Activated naive CD4-positive, alpha-beta T cell treated with anti-CD3 and anti-CD28 coated beads, Interleukin-2, amount 50 U/mL, for 24 hours (primary cell): ENCODE measurements at regions not wholly inside any gene's neighbourhood (a gene's known extent, or its start where the extent isn't known, plus 50 kb on each side); places are given as distances from the start of the nearest gene placed in this dataset.

Source experiments
- H3K27ac Mint-ChIP-seq: one replicate; pipeline ENCODE4 v1.8.0; 2021; ENCODE audit warnings: mild to moderate bottlenecking, mixed read lengths
- H3K27me3 Mint-ChIP-seq: one replicate; pipeline ENCODE4 v1.8.0; 2021; ENCODE audit warnings: mixed read lengths
- H3K36me3 Mint-ChIP-seq: one replicate; pipeline ENCODE4 v1.8.0; 2021; ENCODE audit warnings: mixed read lengths
- H3K4me1 Mint-ChIP-seq: one replicate; pipeline ENCODE4 v1.8.0; 2021; ENCODE audit warnings: mixed read lengths
- H3K4me3 Mint-ChIP-seq: one replicate; pipeline ENCODE4 v1.8.0; 2021; ENCODE audit warnings: mild to moderate bottlenecking, mixed read lengths
- H3K9me3 Mint-ChIP-seq: one replicate; pipeline ENCODE4 v1.8.0; 2021; ENCODE audit warnings: mixed read lengths

DNA sequence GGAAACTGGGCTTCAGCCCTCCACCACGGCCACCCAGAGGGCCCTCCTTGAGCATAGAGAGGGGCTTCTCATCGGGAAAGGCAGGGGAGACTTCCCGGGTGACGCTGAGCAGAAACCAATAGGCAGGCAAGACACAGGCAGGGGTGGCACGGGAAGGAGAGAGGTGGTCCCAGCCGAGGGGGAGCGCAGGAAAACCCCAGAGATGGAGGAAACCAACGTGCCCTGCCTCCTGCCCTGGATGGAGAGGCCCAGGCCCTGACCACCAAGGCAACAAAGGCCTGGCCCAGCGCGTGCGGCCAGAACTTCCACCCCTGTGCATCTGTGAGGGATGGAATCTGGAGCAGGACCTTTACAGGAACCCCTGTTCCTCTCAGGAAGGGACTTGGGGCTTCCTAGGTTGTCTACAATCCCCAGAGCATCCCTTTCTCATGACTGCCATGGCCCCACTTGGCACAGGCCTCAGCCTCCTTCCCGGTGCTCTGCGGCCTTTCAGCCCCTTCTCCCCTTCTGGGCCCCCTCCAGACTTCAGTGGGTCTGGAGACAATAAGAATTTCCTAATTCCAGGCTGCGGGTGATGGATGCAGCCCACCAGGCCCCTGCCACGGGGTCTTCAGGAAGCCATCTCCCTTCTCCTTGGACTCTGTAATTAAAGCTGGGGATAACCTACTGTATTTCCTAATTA is 137.0 kb upstream of the RET start:
- Mint-ChIP-seq H3K9me3 (no peaks in the 10 kb centered on the region), H3K27ac (no peak overlapping the region), H3K27me3 (peaks cover 7% of the 10 kb centered on the region), H3K36me3 (no peaks in the 10 kb centered on the region), H3K4me1 (no peaks in the 10 kb centered on the region), H3K4me3 (no peak overlapping the region)

DNA sequence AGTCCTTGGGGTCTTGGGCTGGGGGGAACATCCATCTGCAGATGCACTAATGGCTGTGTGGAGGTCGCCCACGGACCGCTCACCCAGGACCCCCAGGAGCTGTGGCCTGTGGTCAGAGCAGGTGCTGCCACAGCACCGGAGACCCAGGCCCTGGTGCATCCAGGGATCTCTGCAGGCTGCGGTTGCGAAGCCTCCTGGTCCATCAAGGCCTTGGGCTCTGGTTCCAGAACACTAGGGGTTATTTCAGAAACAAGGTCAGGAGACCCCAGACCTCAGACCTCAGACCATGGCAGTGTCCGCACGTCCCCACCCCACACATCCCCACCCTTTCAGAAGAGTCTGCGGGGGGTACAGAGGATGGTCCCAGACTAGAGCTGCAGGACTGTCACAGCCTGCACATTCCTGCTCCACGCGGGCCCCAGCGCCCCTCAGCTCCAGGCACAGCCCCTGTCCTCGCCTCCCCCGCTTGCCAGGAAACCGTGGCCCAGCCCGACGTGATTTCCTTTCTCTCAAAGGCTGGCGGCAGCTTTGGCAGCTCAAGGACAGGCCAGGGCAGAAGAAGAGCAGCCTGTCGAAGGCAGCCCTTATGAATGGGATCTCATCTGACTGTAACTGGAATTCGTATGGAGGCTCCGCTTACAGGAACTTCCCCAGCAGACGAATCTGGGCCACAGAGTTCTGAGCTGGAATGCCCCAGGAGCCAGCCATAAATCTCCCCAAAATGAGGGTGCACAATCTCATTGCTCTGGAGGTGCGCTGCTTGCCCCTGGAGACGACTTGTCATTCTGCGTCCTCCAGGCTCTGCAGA is 136.2 kb upstream of the RET start:
- no peaks in the 10 kb centered on the region for H3K36me3 Mint-ChIP-seq
- H3K27me3 Mint-ChIP-seq = peaks cover 3% of the 10 kb centered on the region
- H3K27ac Mint-ChIP-seq = no peak overlapping the region
- H3K4me3 Mint-ChIP-seq = no peak overlapping the region
- no peaks in the 10 kb centered on the region for H3K9me3 Mint-ChIP-seq
- H3K4me1 Mint-ChIP-seq = no peaks in the 10 kb centered on the region

DNA sequence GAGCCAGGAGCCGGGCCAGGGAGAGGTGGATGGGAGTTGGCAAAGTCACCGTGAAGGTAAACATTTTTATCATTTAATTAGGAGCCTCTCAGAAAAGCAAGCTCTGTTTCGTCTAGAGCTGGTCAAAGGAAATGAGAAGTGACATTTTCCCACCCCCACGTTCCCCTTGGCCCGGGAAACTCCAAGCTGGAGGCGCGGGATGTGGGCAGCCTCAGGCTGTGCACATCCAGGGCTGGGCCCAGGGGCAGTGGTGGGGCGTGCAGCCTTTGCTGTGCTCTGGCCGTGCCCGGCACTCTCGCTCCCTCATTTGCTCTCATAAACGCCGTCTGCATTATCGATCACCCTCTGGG is 135.6 kb upstream of the RET start:
- H3K27me3 Mint-ChIP-seq = peaks cover 5% of the 10 kb centered on the region
- H3K4me3 Mint-ChIP-seq = no peak overlapping the region
- H3K9me3 Mint-ChIP-seq = no peaks in the 10 kb centered on the region
- no peaks in the 10 kb centered on the region for H3K4me1 Mint-ChIP-seq
- no peaks in the 10 kb centered on the region for H3K36me3 Mint-ChIP-seq
- no peak overlapping the region for H3K27ac Mint-ChIP-seq

DNA sequence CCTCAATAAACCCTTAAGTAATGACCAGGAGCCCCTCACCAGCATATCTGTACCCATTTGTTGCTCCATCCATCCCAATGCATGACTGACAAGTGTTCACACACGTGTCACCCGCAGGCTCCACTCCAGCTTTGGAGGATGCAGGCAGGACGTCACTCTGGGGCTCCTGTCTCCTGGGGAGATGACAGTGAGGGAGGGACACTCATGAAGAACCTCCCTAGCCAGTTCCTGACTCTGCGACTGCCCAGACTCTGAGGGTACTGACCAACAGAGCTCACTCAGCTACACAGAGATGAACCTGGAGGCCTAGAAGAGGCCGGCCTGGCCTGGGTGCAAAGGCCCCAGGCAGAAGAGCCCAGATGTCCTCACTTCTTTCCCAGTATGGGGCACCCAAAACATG is 135.1 kb upstream of the RET start:
- Mint-ChIP-seq H3K4me3 (no peak overlapping the region), H3K4me1 (no peaks in the 10 kb centered on the region), H3K27me3 (peaks cover 6% of the 10 kb centered on the region), H3K36me3 (no peaks in the 10 kb centered on the region), H3K9me3 (no peaks in the 10 kb centered on the region), H3K27ac (no peak overlapping the region)

DNA sequence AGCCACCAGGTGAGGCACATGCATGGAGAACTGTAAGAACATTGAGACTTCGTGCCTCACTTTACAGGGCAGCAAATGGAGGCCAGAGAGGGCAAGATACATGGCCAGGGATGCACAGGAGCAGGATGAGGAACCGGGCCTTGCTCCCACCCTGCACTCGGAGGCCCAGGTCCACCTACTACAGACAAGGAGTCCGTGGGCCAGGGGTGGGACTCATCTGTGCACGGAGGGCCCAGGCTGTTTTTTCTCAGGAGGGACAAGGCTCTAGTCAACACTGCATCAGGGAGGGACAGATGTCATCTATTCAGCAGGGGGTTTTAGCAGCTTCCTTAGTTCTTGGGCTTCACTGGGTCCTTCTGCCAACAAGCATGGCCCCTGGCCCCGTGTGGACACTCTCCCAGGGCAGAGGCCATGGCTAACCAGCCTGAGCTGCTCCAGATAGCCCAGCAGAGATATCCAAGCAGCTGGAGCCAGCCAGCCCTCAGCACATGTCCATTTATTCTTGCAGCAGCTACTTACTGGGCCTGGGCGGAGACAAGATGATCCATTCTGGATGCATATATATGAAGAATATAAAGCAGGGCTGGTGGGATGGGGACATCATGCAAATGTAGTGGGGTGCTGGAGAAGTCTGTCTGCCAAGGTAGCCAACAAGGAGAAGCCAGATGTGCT is 134.5 kb upstream of the RET start:
- Mint-ChIP-seq H3K36me3 (no peaks in the 10 kb centered on the region), H3K9me3 (no peaks in the 10 kb centered on the region), H3K27ac (no peak overlapping the region), H3K27me3 (peaks cover 6% of the 10 kb centered on the region), H3K4me3 (no peak overlapping the region), H3K4me1 (no peaks in the 10 kb centered on the region)

DNA sequence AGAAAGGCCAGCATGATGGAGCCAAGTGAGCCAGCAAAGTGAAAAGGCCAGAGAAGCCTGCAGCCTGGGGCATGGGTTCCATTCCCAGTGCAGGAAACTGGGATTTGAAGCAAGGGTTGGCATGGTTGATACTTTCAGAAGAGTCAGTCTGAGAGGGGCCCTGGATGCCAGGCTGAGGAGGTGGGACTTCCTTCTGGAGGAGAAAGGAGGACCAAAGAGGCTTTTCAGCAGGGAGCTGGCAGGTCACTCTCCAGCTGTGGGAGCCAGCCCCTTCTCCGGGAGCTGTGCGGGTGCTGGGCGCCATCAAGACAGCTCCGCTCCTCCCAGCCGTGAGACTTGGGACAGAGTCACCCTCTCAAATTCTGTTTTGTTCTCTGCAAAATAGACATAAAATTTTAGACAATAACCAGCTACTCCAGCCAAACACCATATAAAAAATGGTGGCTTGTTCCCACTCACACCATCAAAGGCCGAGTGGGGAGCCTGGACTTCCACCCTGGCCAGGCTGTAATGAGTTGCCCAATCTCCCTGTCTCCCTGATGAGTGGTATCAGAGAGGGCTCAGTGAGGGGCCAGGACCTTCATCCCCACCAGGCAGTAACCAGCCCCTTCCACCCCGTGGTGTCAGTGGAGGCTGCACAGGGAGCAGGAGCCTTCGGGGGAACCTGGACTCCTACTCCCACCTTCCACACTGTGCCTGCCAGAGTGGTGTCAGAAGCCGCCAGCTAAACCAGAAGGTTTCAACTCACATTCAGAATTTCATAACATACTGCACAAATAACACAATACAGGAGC is 133.6 kb upstream of the RET start:
- Mint-ChIP-seq H3K36me3 (no peaks in the 10 kb centered on the region), H3K4me3 (no peak overlapping the region), H3K27me3 (peaks cover 6% of the 10 kb centered on the region), H3K4me1 (no peaks in the 10 kb centered on the region), H3K9me3 (no peaks in the 10 kb centered on the region), H3K27ac (no peak overlapping the region)

DNA sequence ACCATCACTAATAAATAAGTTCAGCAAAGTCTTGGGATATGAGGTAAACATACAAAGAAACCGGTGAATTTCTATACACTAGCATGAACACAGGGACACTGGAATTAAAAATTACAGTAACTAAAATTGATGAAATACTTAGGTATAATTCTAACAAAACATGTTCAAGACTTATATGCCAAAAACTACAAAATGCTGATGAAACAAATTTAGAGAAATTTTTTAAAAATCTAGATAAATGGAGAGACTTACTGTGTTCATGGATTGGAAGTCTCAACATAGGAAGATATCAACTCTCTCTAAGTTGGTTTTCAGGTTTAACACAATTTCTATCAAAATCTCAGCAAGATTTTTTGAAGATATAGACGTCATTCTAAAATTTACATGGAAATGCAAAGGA is 128.8 kb upstream of the RET start:
- Mint-ChIP-seq H3K4me1 (no peaks in the 10 kb centered on the region), H3K27ac (no peak overlapping the region), H3K9me3 (no peaks in the 10 kb centered on the region), H3K27me3 (peaks cover 9% of the 10 kb centered on the region), H3K4me3 (no peak overlapping the region), H3K36me3 (no peaks in the 10 kb centered on the region)

DNA sequence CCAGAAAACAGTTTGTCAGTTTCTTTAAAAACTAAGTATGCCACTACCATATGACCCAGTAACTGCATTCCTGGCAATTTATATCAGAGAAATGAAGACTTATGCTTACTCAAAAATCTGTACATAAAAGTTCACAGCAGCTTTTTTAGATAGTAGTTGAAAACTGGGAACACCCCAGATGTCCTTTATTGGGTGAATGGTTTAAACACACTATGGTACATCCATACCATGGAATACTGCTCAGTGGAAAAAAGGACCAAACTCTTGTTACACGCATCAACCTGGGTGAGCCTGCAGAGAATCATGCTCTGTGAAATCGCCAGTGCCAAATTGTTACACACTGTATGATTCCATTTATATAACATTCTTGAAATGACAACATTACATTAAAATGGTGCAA is 127.6 kb upstream of the RET start:
- no peak overlapping the region for H3K27ac Mint-ChIP-seq
- no peaks in the 10 kb centered on the region for H3K36me3 Mint-ChIP-seq
- no peaks in the 10 kb centered on the region for H3K9me3 Mint-ChIP-seq
- H3K4me3 Mint-ChIP-seq = no peak overlapping the region
- no peaks in the 10 kb centered on the region for H3K4me1 Mint-ChIP-seq
- H3K27me3 Mint-ChIP-seq = peaks cover 6% of the 10 kb centered on the region

DNA sequence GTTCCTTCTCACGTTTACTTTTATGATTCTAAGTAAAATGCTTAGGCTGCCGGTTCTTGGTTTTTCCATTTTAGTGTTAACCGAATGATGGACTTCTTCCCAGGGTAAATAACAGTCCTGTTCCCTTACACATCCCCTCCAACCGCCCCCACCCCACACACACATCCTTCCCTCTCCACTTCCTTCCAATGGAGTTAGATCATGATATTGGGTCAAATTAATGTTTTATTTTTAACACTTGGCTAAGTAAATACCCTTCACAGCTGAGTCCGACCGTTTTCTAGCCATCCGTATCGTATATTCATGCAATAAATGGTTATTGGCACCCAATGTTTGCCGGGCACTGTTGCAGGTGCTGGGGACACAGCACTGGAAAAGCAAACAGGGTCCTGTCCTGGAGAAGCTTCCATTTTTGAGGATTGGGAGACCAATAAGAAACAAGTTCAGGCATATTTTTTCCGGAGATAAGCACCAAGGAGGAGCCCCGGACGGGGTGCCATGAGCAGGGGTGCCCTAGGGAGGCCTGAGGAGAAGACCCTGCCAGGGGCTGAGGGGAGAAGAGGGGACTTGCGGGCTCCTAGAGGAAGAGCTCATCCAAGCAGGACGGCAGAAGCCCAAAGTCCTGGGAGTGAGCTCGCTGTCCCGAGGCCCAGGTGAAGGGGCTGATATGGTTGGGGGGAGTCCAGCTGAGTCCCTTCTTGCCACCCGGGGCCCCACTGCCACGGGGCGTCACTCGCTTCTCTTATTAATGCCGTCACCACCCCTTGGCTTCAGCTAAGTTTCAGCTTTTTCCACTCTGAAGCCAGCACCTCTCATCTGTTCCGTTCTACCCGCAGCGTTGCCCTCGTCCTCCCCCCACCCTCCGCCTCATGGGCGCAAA is 126.0 kb upstream of the RET start:
- peaks cover 6% of the 10 kb centered on the region for H3K27me3 Mint-ChIP-seq
- no peak overlapping the region for H3K4me3 Mint-ChIP-seq
- H3K9me3 Mint-ChIP-seq = no peaks in the 10 kb centered on the region
- H3K36me3 Mint-ChIP-seq = no peaks in the 10 kb centered on the region
- H3K4me1 Mint-ChIP-seq = no peaks in the 10 kb centered on the region
- no peak overlapping the region for H3K27ac Mint-ChIP-seq

DNA sequence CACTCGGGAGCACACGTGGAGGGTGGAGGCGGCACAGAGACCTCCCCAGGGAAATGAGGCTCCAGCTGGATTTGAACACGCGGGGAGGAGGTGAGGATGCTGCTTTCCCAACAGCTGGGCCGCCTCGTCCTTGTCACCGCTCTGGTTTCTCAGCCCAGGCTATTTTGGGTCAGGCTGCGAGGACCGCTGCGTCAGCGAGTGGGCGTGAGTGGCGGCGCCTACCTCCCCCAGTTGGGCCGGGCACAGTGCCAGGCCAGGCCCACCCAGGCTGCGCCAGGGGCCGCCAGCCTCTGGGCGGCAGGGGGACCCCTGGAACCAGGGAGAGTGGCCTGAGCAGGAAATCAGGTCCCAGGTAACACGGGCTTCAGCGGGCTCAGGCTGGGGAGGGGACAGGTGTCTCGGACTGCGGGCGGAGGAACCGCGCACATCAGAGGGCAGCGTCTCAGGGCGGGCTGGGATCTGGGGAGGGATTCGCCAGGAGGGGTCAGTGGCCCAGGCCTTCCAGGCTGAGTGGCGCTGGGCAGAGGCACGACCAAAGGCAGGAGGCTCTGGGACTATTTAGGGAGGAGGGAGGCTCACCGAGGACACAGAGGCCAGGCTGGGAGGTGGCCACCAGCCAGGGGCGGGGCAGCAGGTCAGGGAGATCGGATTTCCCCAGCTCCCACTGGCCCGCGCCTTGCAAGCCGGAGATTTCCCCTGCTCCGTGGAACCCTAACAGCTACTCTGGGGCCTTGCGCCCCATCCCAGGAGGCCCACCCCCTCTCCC is 125.2 kb upstream of the RET start:
- Mint-ChIP-seq H3K9me3 (no peaks in the 10 kb centered on the region), H3K27me3 (peaks cover 4% of the 10 kb centered on the region), H3K4me3 (no peak overlapping the region), H3K27ac (no peak overlapping the region), H3K36me3 (no peaks in the 10 kb centered on the region), H3K4me1 (no peaks in the 10 kb centered on the region)

DNA sequence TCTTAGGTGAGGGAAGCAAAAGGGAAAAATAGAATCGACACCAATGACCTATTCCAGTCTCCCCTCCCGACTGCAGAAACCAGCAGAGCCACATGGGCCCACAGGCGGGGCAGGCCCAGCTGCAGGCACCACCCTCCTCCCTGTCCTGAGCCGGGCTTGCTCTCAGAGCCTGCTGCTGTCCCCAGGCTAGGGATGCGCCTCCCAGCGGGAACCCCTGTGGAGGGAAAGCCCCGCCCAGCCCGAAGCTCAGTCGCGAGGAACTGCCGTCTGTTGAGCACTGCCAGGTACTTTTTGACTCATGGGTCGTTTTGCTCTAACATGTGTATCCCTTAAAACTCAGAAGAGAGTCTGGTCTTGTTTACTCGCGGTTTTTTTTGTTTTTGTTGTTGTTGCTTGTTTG is 124.5 kb upstream of the RET start:
- H3K9me3 Mint-ChIP-seq = no peaks in the 10 kb centered on the region

DNA sequence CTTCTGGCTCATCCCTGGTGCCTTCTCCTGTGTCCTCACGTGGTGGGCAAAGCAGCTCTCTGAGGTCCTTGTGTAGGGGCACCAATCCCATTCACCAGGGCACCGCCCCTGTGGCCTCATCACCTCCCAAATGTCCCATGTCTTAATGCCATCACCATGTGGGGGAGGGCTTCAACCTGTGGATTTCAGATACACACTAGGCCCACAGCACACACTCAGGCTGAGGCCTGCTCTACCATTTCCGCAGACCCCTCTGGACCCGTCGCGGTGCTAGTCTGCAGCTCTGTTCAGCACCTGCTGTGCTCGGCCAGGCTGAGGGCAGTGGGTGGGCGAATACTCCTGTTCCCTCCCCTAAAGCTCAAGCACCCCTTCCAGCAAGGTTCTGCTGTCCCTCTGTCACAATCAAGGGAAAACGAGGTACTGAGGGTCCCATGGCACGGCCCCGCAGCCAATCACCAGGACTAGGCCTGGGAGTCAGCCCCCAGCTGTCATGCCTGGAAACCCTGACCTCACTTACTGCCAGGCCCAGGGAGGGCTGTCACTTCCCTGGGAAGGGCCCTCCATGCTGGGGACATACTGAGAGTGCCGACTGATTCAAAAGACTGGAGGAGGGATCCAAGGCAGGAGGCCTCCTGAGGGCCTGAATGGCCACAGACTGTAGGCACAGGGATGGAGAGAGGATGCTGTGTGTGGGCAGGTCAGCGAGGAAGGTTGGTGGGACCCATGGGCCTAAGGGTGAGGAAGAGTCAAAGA is 123.8 kb upstream of the RET start:
- H3K4me1 Mint-ChIP-seq = no peaks in the 10 kb centered on the region
- H3K36me3 Mint-ChIP-seq = no peaks in the 10 kb centered on the region
- H3K27ac Mint-ChIP-seq = no peak overlapping the region
- peaks cover 3% of the 10 kb centered on the region for H3K27me3 Mint-ChIP-seq
- H3K9me3 Mint-ChIP-seq = no peaks in the 10 kb centered on the region
- no peak overlapping the region for H3K4me3 Mint-ChIP-seq

More for the DNA sequence above, 124.5 kb upstream of the RET start:
- H3K4me3 Mint-ChIP-seq = no peak overlapping the region
- no peaks in the 10 kb centered on the region for H3K4me1 Mint-ChIP-seq
- no peaks in the 10 kb centered on the region for H3K36me3 Mint-ChIP-seq
- H3K27ac Mint-ChIP-seq = no peak overlapping the region
- peaks cover 3% of the 10 kb centered on the region for H3K27me3 Mint-ChIP-seq

DNA sequence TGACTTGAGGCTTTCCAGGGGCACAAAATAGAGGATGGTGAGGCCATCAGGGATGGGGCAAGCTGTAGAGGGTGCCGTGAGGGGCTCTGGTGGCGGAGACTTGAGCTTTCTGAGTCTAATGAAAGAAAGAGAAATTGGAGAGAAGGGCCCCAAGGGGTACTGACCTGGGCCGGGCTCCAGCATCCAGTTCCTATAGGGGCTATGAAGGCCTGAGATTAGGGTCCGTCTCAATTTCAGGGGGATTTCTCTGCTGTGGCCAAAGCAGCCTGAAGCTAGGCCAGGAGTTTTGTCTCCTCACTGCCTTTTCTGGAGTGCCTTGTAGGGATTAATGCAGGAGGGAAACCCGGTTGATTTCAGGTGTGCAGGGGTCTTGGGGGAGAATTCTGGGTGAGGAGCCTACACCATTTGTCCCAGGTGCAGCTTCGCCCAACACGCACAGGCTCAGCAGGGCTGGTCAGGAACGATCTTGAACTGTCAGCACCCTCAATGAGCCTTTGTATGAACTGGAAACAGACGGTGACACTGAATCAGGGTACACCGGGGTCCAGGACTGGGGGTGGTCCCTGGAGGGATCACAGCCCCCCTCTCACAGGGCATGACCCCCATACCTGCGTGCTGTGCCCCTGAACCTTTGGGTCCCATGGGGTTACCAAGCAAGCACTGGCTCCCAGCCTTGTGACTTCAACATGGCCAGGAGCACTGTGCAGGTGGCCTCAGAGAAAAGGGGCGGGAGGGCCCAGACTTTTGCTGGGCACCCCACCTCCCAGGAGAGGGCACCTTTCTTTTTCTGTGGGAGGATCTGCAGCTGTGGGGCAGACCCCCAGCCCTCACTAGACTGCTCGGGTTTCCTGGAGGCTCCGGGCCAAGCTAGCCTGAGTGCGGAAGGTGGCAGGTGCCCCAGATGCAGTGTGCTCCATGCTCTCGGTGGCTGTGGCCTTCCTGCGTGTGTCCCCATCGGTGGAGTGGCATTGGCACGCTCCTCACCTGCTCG is 122.9 kb upstream of the RET start:
- Mint-ChIP-seq H3K4me3 (no peak overlapping the region), H3K4me1 (no peaks in the 10 kb centered on the region), H3K9me3 (no peaks in the 10 kb centered on the region), H3K36me3 (no peaks in the 10 kb centered on the region), H3K27me3 (peaks cover 3% of the 10 kb centered on the region), H3K27ac (no peak overlapping the region)
